HG03442 (cell line): ENCODE measurements at regions not wholly inside any gene's neighbourhood (a gene's known extent, or its start where the extent isn't known, plus 50 kb on each side); places are given as distances from the start of the nearest gene placed in this dataset.
"Not testable (repeated sequence)": the region's sequence is repeated elsewhere in the genome, so short reads cannot be mapped to it uniquely, and the experiment has no call there.

Source experiments
- ATAC-seq: cut with Tn5 transposase; IDR thresholded peaks from one replicate; pipeline ENCODE4 v1.9.1; 2021; ENCODE audit warnings: mild to moderate bottlenecking, moderate library complexity; ENCODE audit not compliant: unreplicated experiment

- no peak for ATAC-seq
Observed at GRCh38 chr21:35451276-35451675, 402.2 kb upstream of the RUNX1 start.

GRCh38 chr21:35450830-35451229 is 401.7 kb upstream of the RUNX1 start:
- no peak for ATAC-seq

DNA sequence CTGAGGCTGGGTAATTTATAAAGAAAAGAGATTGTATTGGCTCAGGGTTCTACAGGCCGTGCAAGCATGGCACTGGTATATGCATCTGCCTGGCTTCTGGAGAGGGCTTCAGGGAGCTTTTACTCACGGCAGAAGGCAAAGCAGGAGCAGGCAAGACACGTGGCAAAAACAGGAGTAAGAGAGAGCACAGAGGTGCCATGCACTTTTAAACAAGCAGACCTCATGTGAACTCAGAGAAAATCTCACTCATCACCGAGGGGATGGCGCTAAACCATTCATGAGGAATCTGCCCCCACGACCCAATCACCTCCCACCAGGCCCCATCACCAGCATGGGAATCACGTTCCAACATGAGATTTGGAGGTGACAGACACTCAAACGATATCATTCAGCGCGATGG is 400.7 kb upstream of the RUNX1 start:
- no peak for ATAC-seq

- no peak for ATAC-seq
Observed at GRCh38 chr21:35448876-35449599, 399.9 kb upstream of the RUNX1 start.

DNA sequence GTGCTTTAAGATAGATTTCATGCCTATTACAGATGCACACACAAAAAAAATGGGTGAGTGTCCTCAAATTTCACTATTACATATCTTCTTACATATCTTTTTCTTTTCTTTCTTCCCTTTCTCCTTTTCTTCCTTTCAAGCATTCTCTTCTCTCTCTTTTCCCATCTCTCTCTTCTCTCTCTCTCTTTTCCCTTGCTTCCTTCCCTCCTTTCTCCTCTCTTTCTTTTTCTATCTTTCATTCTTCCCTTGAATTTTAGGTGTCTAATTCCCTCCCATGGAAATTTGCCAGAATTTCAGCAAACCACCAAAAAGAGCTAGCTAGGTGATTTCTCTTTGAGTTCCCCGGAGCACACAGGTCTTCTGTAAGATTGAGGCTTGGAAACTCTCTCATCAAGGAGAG is 395.3 kb upstream of the RUNX1 start:
- ATAC-seq, result no peak

DNA sequence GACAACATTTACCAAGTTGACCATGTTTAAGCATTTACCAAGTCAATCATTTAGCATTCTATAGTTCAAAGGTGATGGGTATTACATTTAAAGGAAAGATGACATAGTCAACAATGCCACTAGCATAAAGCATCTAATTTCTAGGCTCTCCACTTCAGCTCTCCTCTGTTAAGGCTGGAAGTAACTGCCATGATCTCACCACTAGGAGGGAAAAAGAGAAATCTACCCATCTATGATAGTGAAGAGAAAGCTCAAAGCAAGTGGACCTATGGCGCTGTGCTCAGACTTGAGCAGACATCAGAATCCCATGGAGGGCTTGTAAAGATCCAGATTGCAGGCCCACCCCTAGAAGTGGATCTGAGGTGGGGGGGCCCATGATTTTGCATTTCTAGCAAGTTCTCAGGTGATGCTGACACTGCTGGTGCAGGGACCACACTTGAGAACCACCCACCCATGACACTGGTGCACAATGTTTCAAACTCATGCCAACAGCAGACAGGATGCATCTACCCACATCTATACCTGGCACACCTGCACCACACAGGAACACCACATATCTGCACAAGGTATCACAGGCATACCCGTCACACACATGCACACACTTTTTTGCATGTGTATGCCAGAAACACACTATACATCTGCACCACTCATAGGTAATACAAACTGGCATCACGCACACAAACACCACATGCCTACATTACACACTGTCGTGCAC is 392.9 kb upstream of the RUNX1 start:
- ATAC-seq, result no peak

GRCh38 chr21:35438643-35439404 is 389.7 kb upstream of the RUNX1 start:
- peak; percentile 58 for ATAC-seq

GRCh38 chr21:35437941-35438340 is 388.8 kb upstream of the RUNX1 start:
- ATAC-seq, result no peak

DNA sequence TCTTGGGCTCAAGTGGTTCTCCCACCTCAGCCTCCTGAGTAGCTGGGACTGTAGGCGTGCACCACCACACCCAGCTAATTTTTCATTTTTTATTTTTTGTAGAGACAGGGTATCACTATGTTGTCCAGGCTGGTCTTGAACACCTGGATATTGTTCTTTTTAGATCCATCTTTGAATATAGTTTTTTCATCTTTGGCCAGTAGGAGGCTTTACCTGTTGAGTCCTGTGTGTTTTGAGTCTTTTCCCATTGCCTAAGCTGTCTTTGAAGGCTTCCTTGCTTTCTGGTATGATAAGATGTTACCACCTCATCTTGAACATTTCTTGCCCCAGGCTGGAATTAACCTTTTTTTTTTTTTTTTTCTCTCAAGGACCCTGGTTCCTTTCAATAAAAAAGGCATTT is 387.8 kb upstream of the RUNX1 start:
- no peak for ATAC-seq

GRCh38 chr21:35432601-35433000 is 383.5 kb upstream of the RUNX1 start:
- not testable (repeated sequence) for ATAC-seq

DNA sequence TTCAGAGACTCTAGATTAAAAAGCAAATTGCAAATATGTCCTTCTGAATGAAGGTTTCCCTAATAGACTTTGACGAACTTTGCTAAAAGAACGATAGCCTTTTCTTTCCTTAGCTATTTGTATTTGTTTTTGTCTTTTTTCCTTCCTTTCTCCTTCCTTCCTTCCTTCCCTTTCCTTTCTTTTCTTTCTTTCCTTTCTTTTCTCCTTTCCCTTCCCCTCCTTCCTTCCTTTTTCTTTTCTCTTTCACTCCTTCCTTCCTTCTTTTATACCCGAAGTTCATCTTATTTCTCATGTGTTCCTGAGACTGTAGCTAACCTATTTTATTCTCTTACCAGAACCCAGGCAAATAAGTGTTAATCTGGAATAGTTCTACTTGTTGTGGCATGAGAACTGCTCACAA is 381.2 kb upstream of the RUNX1 start:
- no peak for ATAC-seq

- no peak for ATAC-seq
Observed at GRCh38 chr21:35428937-35429336, 379.8 kb upstream of the RUNX1 start.

- no peak for ATAC-seq
Observed at GRCh38 chr21:35428489-35428888, 379.4 kb upstream of the RUNX1 start.

DNA sequence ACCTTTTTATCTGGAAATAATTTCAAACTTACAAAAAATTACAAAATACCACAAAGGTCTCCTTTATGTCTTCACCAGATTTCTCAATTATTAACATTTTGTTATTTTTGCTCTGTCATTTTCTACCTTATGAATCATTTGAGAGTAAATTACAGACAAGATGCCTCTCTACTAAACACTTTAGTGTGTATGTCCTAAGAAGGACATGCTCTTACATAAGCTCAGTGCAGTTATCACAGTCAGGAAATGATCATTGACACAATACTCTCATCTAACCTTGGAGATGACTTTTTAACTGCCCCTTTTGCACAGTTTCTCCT is 378.9 kb upstream of the RUNX1 start:
- ATAC-seq, result no peak

- ATAC-seq, result no peak
Observed at GRCh38 chr21:35427320-35428000, 378.4 kb upstream of the RUNX1 start.

- ATAC-seq, result no peak
Observed at GRCh38 chr21:35426897-35427296, 377.8 kb upstream of the RUNX1 start.

DNA sequence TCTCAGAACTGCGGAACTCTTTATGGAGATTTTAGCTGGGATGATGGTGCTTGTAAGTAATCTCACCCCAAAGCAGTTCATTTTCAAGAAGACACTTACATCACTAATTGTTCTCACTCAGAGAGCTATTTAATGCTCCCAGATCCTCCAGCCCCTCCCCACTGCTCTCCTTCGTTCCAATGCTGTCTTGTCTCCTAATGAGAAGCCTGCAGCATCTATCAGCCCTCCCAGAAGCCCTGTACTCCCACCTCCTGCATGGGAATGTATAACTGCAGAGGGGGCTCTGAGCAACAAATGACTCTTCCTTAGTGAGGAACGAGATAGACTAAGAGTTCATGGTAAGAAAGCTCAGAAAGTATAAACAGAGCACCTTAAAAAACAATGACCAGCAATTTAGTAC is 377.4 kb upstream of the RUNX1 start:
- no peak for ATAC-seq

GRCh38 chr21:35424122-35424521 is 375.0 kb upstream of the RUNX1 start:
- no peak for ATAC-seq

DNA sequence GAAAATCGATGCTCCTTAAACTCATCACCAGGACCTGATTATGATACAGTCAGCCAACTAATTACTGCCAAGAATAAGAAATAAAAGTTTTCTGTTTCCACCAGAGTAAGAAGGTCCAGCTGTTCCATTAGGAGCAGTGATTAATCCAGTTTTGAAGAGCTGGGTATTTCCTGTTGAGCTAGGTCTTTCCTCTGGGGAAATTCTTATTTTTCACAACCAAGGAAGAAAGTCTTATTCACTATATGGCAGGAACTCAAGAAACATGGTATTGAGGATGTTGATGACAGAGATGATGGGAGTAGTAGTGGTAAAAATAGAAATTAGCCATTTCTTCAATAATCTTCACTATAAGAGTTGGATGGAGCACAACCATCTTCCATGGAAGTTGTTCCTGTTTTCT is 374.6 kb upstream of the RUNX1 start:
- no peak for ATAC-seq

- no peak for ATAC-seq
Observed at GRCh38 chr21:35422011-35422410, 372.9 kb upstream of the RUNX1 start.

GRCh38 chr21:35421221-35421620 is 372.1 kb upstream of the RUNX1 start:
- ATAC-seq, result no peak
